ENCODE measurements at regions not wholly inside any gene's neighbourhood (a gene's known extent, or its start where the extent isn't known, plus 50 kb on each side); places are given as distances from the start of the nearest gene placed in this dataset.

GRCh38 chr2:234374150-234374508, 122.8 kb downstream of the ARL4C start:
- TF ChIP-seq, protein P1, sequence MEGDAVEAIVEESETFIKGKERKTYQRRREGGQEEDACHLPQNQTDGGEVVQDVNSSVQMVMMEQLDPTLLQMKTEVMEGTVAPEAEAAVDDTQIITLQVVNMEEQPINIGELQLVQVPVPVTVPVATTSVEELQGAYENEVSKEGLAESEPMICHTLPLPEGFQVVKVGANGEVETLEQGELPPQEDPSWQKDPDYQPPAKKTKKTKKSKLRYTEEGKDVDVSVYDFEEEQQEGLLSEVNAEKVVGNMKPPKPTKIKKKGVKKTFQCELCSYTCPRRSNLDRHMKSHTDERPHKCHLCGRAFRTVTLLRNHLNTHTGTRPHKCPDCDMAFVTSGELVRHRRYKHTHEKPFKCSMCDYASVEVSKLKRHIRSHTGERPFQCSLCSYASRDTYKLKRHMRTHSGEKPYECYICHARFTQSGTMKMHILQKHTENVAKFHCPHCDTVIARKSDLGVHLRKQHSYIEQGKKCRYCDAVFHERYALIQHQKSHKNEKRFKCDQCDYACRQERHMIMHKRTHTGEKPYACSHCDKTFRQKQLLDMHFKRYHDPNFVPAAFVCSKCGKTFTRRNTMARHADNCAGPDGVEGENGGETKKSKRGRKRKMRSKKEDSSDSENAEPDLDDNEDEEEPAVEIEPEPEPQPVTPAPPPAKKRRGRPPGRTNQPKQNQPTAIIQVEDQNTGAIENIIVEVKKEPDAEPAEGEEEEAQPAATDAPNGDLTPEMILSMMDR (conservative IDR thresholded peaks at IDR 0.05; ENCODE audit: low read length): no peak
- TF ChIP-seq EZH2phosphoT487 (IDR thresholded peaks at IDR 0.05; ENCODE audit: borderline replicate concordance, low read depth, low read length): no peak
